ENCODE measurements at regions not wholly inside any gene's neighbourhood (a gene's known extent, or its start where the extent isn't known, plus 50 kb on each side); places are given as distances from the start of the nearest gene placed in this dataset.
A peak's percentile ranks its signal among the peaks of the same experiment; 100 is the strongest.

GRCh38 chr11:10931761-10932670, 74.2 kb upstream of the ZBED5 start:
- no peak for DNase-seq (ENCODE audit: low read depth)

GRCh38 chr11:10930972-10931760, 73.3 kb upstream of the ZBED5 start:
- DNase-seq (ENCODE audit: low read depth): peak; percentile 89

GRCh38 chr11:10930224-10930971, 72.5 kb upstream of the ZBED5 start:
- no peak for DNase-seq (ENCODE audit: low read depth)

- no peak for DNase-seq (ENCODE audit: low read depth)
Observed at GRCh38 chr11:10927538-10927937, 69.7 kb upstream of the ZBED5 start.

- no peak for DNase-seq (ENCODE audit: low read depth)
Observed at GRCh38 chr11:10926801-10927211, 69.0 kb upstream of the ZBED5 start.

- peak; percentile 81 for DNase-seq (ENCODE audit: low read depth)
Observed at GRCh38 chr11:10925149-10925926, 67.5 kb upstream of the ZBED5 start.

- no peak for DNase-seq (ENCODE audit: low read depth)
Observed at GRCh38 chr11:10923882-10924281, 66.0 kb upstream of the ZBED5 start.

GRCh38 chr11:10922892-10923291, 65.0 kb upstream of the ZBED5 start:
- no peak for DNase-seq (ENCODE audit: low read depth)

GRCh38 chr11:10920875-10921274, 63.0 kb upstream of the ZBED5 start:
- no peak for DNase-seq (ENCODE audit: low read depth)

GRCh38 chr11:10920205-10920604, 62.4 kb upstream of the ZBED5 start:
- peak; percentile 74 for DNase-seq (ENCODE audit: low read depth)

- no peak for DNase-seq (ENCODE audit: low read depth)
Observed at GRCh38 chr11:10918698-10919097, 60.8 kb upstream of the ZBED5 start.

GRCh38 chr11:10918275-10918674, 60.4 kb upstream of the ZBED5 start:
- no peak for DNase-seq (ENCODE audit: low read depth)

GRCh38 chr11:10917802-10918201, 59.9 kb upstream of the ZBED5 start:
- DNase-seq (ENCODE audit: low read depth): no peak

- no peak for DNase-seq (ENCODE audit: low read depth)
Observed at GRCh38 chr11:10916665-10917064, 58.8 kb upstream of the ZBED5 start.

GRCh38 chr11:10914050-10914449, 56.2 kb upstream of the ZBED5 start:
- no peak for DNase-seq (ENCODE audit: low read depth)

- DNase-seq (ENCODE audit: low read depth): no peak
Observed at GRCh38 chr11:10913075-10913474, 55.2 kb upstream of the ZBED5 start.

- DNase-seq (ENCODE audit: low read depth): no peak
Observed at GRCh38 chr11:10911907-10912306, 54.1 kb upstream of the ZBED5 start.

GRCh38 chr11:10909141-10909883, 51.5 kb upstream of the ZBED5 start:
- DNase-seq (ENCODE audit: low read depth): peak; percentile 78

- DNase-seq (ENCODE audit: low read depth): peak; percentile 82
Observed at GRCh38 chr11:10908215-10908951, 50.5 kb upstream of the ZBED5 start.
